ENCODE measurements at regions not wholly inside any gene's neighbourhood (a gene's known extent, or its start where the extent isn't known, plus 50 kb on each side); places are given as distances from the start of the nearest gene placed in this dataset.

DNA sequence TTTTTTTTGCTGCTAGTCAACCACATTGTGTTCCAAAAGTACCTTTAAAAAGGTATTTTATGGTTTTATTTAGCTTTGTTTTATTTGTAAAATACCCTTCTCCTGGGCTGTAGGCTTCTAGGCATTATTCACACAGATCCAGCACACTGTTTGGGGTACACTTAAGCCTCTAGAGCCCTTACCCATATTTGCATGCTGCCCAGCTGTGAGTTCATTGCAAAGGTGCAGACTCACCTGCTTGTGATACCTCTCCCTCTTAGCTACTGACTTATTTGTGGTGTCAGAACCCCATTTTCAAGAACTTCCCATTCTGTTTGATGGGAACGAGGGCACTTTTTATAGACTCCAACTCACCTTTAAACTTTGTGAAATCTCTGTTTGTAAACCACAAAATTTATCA is 69.8 kb downstream of the RIN2 start (continued):
- TF ChIP-seq ZFP36 (IDR thresholded peaks at IDR 0.05; ENCODE audit: borderline replicate concordance, low read depth, low read length, partially characterized antibody) (no peak), ZNF572 (CRISPR knock-in tag; IDR thresholded peaks at IDR 0.05) (no peak), EP300 (IDR thresholded peaks at IDR 0.05; ENCODE audit: low read depth in 2 of 2, low read length in 2 of 2) (no peak), EP300 (CRISPR knock-in tag; IDR thresholded peaks at IDR 0.05; ENCODE audit: borderline replicate concordance) (no peak), ZNF33B (CRISPR knock-in tag; IDR thresholded peaks at IDR 0.05) (no peak)

GRCh38 chr20:19828232-19828631 is 70.2 kb downstream of the RIN2 start:
- Histone ChIP-seq H3K4me2 (ENCODE audit: low read depth, low read length) (no peak overlapping the region), H3K4me1 (ENCODE audit: insufficient read depth, low read length) (no peaks in the 10 kb centered on the region), H3K9ac (ENCODE audit: insufficient read depth, low read depth, low read length) (no peak overlapping the region), H3K9me3 (ENCODE audit: low read length) (no peaks in the 10 kb centered on the region), H3K4me3 (replicated peaks in 1 of 3; ENCODE audit: insufficient read depth in 1 of 3, low read depth in 2 of 3, low read length in 3 of 3) (no peak overlapping the region), H3K27me3 (ENCODE audit: control insufficient read depth in 1 of 2, insufficient read depth in 2 of 2, low read length in 2 of 2) (no peaks in the 10 kb centered on the region), H3K27ac (ENCODE audit: extremely low read length, insufficient read depth, low read length) (no peak overlapping the region), H4K20me1 (ENCODE audit: insufficient read depth, low read length) (no peaks in the 10 kb centered on the region), H3K79me2 (ENCODE audit: insufficient read depth, low read length) (no peaks in the 10 kb centered on the region), H3K36me3 (replicated peaks in 1 of 2; ENCODE audit: control insufficient read depth in 1 of 2, insufficient read depth in 2 of 2, low read length in 2 of 2) (no peaks in the 10 kb centered on the region), H2AFZ (ENCODE audit: low read length) (no peak overlapping the region)
- ATAC-seq (peak; percentile 59; the same call in 2 of the 3 replicates), DNase-seq (ENCODE audit: low spot score) (peak; percentile 30), FAIRE-seq (no peak)
- ChIA-PET CTCF (ENCODE audit: low intra/inter-chr PET ratio, low total read pairs) (interaction anchor here (0.9 kb wide), 1 partner anchor 167 kb away, joined by 3 read pairs; no protein-coding TSS in a partner anchor), POLR2A (no interaction called here)
- no TSS peak for BruUV-seq (replicated peaks)
- 29% methylated on average over 4 of the region's 4 CpGs for WGBS (ENCODE audit: low lambda C conversion rate)
- in situ Hi-C loops (cut with HindIII; ENCODE audit: extremely low pct_ligation_motif_present, low pct_unique_long_range_greater_than_20kb), result no loop called here
- intact Hi-C loops (cut with micrococcal nuclease; ENCODE audit: unreplicated experiment), result no loop called here
- TF ChIP-seq ELF3 (CRISPR knock-in tag; IDR thresholded peaks at IDR 0.05) (no peak), ZNF878 (CRISPR knock-in tag; IDR thresholded peaks at IDR 0.05) (no peak), SP4 (CRISPR knock-in tag; IDR thresholded peaks at IDR 0.05) (no peak), FOSL2 (CRISPR knock-in tag; IDR thresholded peaks at IDR 0.05) (peak; percentile 55), ZFP82 (CRISPR knock-in tag; IDR thresholded peaks at IDR 0.05; ENCODE audit: borderline replicate concordance) (no peak), HNF4A (CRISPR knock-in tag; IDR thresholded peaks at IDR 0.05) (no peak), SP5 (CRISPR knock-in tag; IDR thresholded peaks at IDR 0.05; ENCODE audit: borderline replicate concordance, low read depth) (no peak), GMEB1 (CRISPR knock-in tag; IDR thresholded peaks at IDR 0.05; ENCODE audit: borderline replicate concordance) (no peak), ZBTB1 (CRISPR knock-in tag; IDR thresholded peaks at IDR 0.05; ENCODE audit: borderline replicate concordance) (no peak), ZNF441 (CRISPR knock-in tag; IDR thresholded peaks at IDR 0.05; ENCODE audit: borderline replicate concordance) (no peak), ZNF124 (CRISPR knock-in tag; IDR thresholded peaks at IDR 0.05) (no peak), STAG1 (CRISPR knock-in tag; IDR thresholded peaks at IDR 0.05) (peak; percentile 32; the same call in 1 of the 2 replicates)
- TF ChIP-seq, protein P1, sequence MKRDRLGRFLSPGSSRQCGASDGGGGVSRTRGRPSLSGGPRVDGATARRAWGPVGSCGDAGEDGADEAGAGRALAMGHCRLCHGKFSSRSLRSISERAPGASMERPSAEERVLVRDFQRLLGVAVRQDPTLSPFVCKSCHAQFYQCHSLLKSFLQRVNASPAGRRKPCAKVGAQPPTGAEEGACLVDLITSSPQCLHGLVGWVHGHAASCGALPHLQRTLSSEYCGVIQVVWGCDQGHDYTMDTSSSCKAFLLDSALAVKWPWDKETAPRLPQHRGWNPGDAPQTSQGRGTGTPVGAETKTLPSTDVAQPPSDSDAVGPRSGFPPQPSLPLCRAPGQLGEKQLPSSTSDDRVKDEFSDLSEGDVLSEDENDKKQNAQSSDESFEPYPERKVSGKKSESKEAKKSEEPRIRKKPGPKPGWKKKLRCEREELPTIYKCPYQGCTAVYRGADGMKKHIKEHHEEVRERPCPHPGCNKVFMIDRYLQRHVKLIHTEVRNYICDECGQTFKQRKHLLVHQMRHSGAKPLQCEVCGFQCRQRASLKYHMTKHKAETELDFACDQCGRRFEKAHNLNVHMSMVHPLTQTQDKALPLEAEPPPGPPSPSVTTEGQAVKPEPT (CRISPR knock-in tag; IDR thresholded peaks at IDR 0.05; ENCODE audit: low read depth), result no peak
- TF ChIP-seq, protein P2, sequence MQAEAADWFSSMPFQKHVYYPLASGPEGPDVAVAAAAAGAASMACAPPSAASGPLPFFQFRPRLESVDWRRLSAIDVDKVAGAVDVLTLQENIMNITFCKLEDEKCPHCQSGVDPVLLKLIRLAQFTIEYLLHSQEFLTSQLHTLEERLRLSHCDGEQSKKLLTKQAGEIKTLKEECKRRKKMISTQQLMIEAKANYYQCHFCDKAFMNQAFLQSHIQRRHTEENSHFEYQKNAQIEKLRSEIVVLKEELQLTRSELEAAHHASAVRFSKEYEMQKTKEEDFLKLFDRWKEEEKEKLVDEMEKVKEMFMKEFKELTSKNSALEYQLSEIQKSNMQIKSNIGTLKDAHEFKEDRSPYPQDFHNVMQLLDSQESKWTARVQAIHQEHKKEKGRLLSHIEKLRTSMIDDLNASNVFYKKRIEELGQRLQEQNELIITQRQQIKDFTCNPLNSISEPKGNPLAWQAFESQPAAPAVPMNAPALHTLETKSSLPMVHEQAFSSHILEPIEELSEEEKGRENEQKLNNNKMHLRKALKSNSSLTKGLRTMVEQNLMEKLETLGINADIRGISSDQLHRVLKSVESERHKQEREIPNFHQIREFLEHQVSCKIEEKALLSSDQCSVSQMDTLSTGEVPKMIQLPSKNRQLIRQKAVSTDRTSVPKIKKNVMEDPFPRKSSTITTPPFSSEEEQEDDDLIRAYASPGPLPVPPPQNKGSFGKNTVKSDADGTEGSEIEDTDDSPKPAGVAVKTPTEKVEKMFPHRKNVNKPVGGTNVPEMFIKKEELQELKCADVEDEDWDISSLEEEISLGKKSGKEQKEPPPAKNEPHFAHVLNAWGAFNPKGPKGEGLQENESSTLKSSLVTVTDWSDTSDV (CRISPR knock-in tag; IDR thresholded peaks at IDR 0.05), result no peak

All from HepG2 (cell line).